Prostate gland (tissue), 2 donors: ENCODE measurements at regions not wholly inside any gene's neighbourhood (a gene's known extent, or its start where the extent isn't known, plus 50 kb on each side); places are given as distances from the start of the nearest gene placed in this dataset.

Experiments used
- POLR2A ChIP-seq: fragments of 450-650 bp; IDR thresholded peaks from one replicate; pipeline ENCODE4 v1.6.1; 2016; ENCODE audit warnings: antibody characterized with exemption, mild to moderate bottlenecking
- POLR2AphosphoS5 ChIP-seq: sonication (generic); formaldehyde crosslinking; IDR thresholded peaks from one replicate; pipeline ENCODE4 v1.6.1; 2017; ENCODE audit warnings: antibody characterized with exemption
- TF ChIP-seq, protein P1 (sequence below), 4 experiments: fragments of 200-600 bp in 2 of 4; fragments of 450-650 bp in 2 of 4; sonication (generic) in 2 of 4; IDR thresholded peaks; 1 replicate in 3 of 4; 2 replicates in 1 of 4; pipeline ENCODE4 v1.5.1; 2016 to 2019; ENCODE audit warnings: antibody characterized with exemption in 4 of 4, mild to moderate bottlenecking in 2 of 4, moderate library complexity in 2 of 4

DNA sequence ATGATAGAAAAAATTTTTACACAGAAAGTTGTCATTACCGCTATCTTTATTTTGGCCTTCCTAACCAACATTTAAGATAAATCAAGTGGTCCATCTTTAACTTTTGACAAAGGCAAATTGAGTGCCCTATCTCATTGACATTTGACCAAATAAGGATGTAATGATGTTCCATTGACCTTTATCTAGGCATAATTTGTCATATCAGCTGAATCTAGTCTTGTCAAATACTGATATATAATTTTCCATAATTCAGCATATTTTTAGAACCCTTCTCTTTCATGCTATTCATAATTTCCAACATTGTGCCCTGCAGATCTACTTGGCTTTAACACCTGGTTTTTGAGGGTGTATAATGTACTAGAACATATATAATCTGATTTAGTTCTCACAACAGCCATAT, 63.8 kb downstream of the XCL1 start:
- TF ChIP-seq, protein P1, sequence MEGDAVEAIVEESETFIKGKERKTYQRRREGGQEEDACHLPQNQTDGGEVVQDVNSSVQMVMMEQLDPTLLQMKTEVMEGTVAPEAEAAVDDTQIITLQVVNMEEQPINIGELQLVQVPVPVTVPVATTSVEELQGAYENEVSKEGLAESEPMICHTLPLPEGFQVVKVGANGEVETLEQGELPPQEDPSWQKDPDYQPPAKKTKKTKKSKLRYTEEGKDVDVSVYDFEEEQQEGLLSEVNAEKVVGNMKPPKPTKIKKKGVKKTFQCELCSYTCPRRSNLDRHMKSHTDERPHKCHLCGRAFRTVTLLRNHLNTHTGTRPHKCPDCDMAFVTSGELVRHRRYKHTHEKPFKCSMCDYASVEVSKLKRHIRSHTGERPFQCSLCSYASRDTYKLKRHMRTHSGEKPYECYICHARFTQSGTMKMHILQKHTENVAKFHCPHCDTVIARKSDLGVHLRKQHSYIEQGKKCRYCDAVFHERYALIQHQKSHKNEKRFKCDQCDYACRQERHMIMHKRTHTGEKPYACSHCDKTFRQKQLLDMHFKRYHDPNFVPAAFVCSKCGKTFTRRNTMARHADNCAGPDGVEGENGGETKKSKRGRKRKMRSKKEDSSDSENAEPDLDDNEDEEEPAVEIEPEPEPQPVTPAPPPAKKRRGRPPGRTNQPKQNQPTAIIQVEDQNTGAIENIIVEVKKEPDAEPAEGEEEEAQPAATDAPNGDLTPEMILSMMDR (IDR thresholded peaks at IDR 0.05) = no peak
- TF ChIP-seq POLR2A (no peak), POLR2AphosphoS5 (no peak)
